Common myeloid progenitor, CD34-positive (primary cell): ENCODE measurements at regions not wholly inside any gene's neighbourhood (a gene's known extent, or its start where the extent isn't known, plus 50 kb on each side); places are given as distances from the start of the nearest gene placed in this dataset.

Source experiments
- CTCF ChIA-PET: fragments of 350-600 bp; sonication (Branson Sonifier 250); formaldehyde crosslinking; loops from one replicate; lab custom pipeline; 2021; ENCODE audit warnings: antibody characterized with exemption; lab: Charles Lee
- POLR2A ChIA-PET: fragments of 350-600 bp; sonication (Branson Sonifier 250); formaldehyde crosslinking; loops from one replicate; lab custom pipeline; 2021; ENCODE audit warnings: antibody characterized with exemption; lab: Charles Lee
- DNase-seq, 3 donors: peaks; one replicate each; pipeline versions ENCODE4 v3.0.0 to v3.0.0-alpha.2; 2013
- H3K27ac ChIP-seq, 2 experiments: 1 replicate in 1 of 2; 2 replicates in 1 of 2; pipeline ENCODE4 v1.7.0; 2013; ENCODE audit warnings: inconsistent platforms in 2 of 2, low read length in 2 of 2, mild to moderate bottlenecking in 2 of 2, low read depth in 1 of 2, moderate library complexity in 1 of 2; ENCODE audit not compliant: severe bottlenecking in 2 of 2, insufficient read depth in 1 of 2, poor library complexity in 1 of 2
- H3K27me3 ChIP-seq, 5 experiments: replicated peaks in 2 of 5; 1 replicate in 3 of 5; 2 replicates in 2 of 5; pipeline versions ENCODE4 v1.6.1 to v1.7.0; 2013; ENCODE audit warnings: low read length in 4 of 5, mild to moderate bottlenecking in 2 of 5, moderate library complexity in 2 of 5, inconsistent platforms in 1 of 5; ENCODE audit not compliant: insufficient read depth in 5 of 5, control insufficient read depth in 4 of 5
- H3K36me3 ChIP-seq, 4 experiments: 1 replicate in 2 of 4; 2 replicates in 2 of 4; pipeline versions ENCODE4 v1.6.1 to v1.7.0; 2013; ENCODE audit warnings: low read length in 3 of 4, control low read depth in 1 of 4, mild to moderate bottlenecking in 1 of 4; ENCODE audit not compliant: control insufficient read depth in 4 of 4, insufficient read depth in 4 of 4
- H3K4me1 ChIP-seq, 4 experiments: 1 replicate in 3 of 4; 2 replicates in 1 of 4; pipeline versions ENCODE4 v1.6.1 to v1.7.1; 2013; ENCODE audit warnings: low read length in 3 of 4, mild to moderate bottlenecking in 3 of 4, control low read depth in 1 of 4, inconsistent platforms in 1 of 4, moderate library complexity in 1 of 4; ENCODE audit not compliant: control insufficient read depth in 4 of 4, insufficient read depth in 4 of 4; ENCODE audit errors: control extremely low read depth in 1 of 4
- H3K4me3 ChIP-seq, 7 experiments: 1 replicate in 4 of 7; 2 replicates in 3 of 7; pipeline versions ENCODE4 v1.5.1 to v1.7.0; 2013; ENCODE audit warnings: mild to moderate bottlenecking in 7 of 7, low read length in 6 of 7, moderate library complexity in 6 of 7, inconsistent platforms in 2 of 7, low read depth in 2 of 7, control low read depth in 1 of 7; ENCODE audit not compliant: insufficient read depth in 4 of 7, control insufficient read depth in 1 of 7; ENCODE audit errors: extremely low read depth in 1 of 7
- H3K9me3 ChIP-seq, 5 experiments: 1 replicate in 4 of 5; 2 replicates in 1 of 5; pipeline versions ENCODE4 v1.6.1 to v1.7.1; 2013; ENCODE audit warnings: low read length in 4 of 5, mild to moderate bottlenecking in 2 of 5, inconsistent platforms in 1 of 5, low read depth in 1 of 5, moderate library complexity in 1 of 5; ENCODE audit not compliant: control insufficient read depth in 4 of 5, insufficient read depth in 2 of 5; ENCODE audit errors: control extremely low read depth in 1 of 5
- whole genome bisulfite sequencing: methylation state at CpG from one replicate; pipeline ENCODE4 v1.1.5; 2013; ENCODE audit not compliant: insufficient coverage; 5-methylcytosine and 5-hydroxymethylcytosine counted together

GRCh38 chr4:117447925-117448324, 362.5 kb upstream of the TRAM1L1 start:
- peak; percentile 7 to 28 (median 12) for DNase-seq
- no peak overlapping the region for H3K27ac ChIP-seq
- no peaks in the 10 kb centered on the region for H3K4me1 ChIP-seq
- POLR2A ChIA-PET = no interaction called here
- H3K36me3 ChIP-seq = no peaks in the 10 kb centered on the region
- peaks cover 0 to 5% (median 0%) of the 10 kb centered on the region in 5 experiments for H3K9me3 ChIP-seq
- 90% methylated on average over 2 of the region's 2 CpGs for WGBS
- CTCF ChIA-PET = interaction anchor here (2.3 kb wide), 1 partner anchor 13 kb away, joined by 6 read pairs; no protein-coding TSS in a partner anchor
- H3K4me3 ChIP-seq = no peak overlapping the region
- no peaks in the 10 kb centered on the region for H3K27me3 ChIP-seq

DNA sequence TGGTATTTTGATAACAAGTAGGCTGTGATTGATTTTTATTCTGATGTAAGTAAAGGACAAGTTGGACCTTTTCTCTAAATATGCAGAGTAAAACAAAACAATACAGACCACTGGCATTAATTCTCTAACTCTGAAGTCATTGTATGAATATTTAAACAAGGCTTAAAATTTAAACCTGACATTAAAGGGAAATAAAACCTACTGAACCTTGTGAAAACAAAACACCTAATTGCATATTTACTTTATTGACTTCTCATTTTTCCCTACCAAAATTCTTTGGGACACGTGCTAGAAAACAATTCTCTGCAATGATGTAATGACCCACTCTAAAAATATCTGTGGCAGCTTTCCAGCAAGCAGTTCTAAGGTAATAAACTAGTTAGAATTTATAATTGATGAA, 369.7 kb upstream of the TRAM1L1 start:
- Histone ChIP-seq H3K4me3 (no peak overlapping the region), H3K36me3 (no peaks in the 10 kb centered on the region), H3K27ac (no peak overlapping the region), H3K9me3 (no peaks in the 10 kb centered on the region), H3K4me1 (no peaks in the 10 kb centered on the region), H3K27me3 (no peaks in the 10 kb centered on the region)
- WGBS = no CpG with 5 or more reads among the region's 1 CpG
- POLR2A ChIA-PET = no interaction called here
- DNase-seq = no peak
- CTCF ChIA-PET = no interaction called here

- 97% methylated on average over 4 of the region's 5 CpGs for WGBS
- POLR2A ChIA-PET = no interaction called here
- CTCF ChIA-PET = no interaction called here
Observed at GRCh38 chr4:117466388-117466787, 381.0 kb upstream of the TRAM1L1 start.

GRCh38 chr4:117467404-117467803, 382.0 kb upstream of the TRAM1L1 start:
- ChIA-PET CTCF (no interaction called here), POLR2A (no interaction called here)

More at GRCh38 chr4:117466388-117466787, 381.0 kb upstream of the TRAM1L1 start:
- Histone ChIP-seq H3K4me1 (no peaks in the 10 kb centered on the region), H3K36me3 (no peaks in the 10 kb centered on the region), H3K4me3 (no peak overlapping the region), H3K9me3 (no peaks in the 10 kb centered on the region), H3K27ac (no peak overlapping the region), H3K27me3 (no peaks in the 10 kb centered on the region)
- DNase-seq = no peak

DNA sequence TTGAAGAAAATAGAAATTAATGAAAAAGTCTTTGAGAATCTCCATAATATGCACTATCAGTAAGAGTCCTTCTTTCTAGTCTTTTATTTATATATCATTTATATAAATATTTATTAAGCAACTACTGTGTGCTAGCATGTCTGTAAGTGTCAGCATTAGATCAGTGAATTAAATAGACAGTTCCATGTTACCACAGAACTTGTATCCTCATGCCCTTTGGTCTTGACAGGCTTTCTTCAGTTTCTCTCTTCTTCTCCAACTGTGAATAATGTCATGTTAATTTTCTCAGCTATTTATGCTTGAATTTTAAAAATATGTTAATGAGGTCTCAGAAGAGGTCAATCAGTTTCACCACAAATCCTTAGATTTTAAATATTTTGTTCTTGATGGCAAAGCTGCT, 389.6 kb upstream of the TRAM1L1 start:
- CTCF ChIA-PET = no interaction called here
- no peaks in the 10 kb centered on the region for H3K9me3 ChIP-seq
- no peak overlapping the region for H3K27ac ChIP-seq
- POLR2A ChIA-PET = no interaction called here
- no peaks in the 10 kb centered on the region for H3K4me1 ChIP-seq
- H3K27me3 ChIP-seq = no peaks in the 10 kb centered on the region
- no peaks in the 10 kb centered on the region for H3K36me3 ChIP-seq
- H3K4me3 ChIP-seq = no peak overlapping the region
- no peak for DNase-seq

More at GRCh38 chr4:117467404-117467803, 382.0 kb upstream of the TRAM1L1 start:
- Histone ChIP-seq H3K27ac (no peak overlapping the region), H3K4me3 (no peak overlapping the region), H3K36me3 (no peaks in the 10 kb centered on the region), H3K27me3 (no peaks in the 10 kb centered on the region), H3K9me3 (no peaks in the 10 kb centered on the region), H3K4me1 (no peaks in the 10 kb centered on the region)
- 80% methylated on average over 1 of the region's 2 CpGs for WGBS
- DNase-seq = no peak

DNA sequence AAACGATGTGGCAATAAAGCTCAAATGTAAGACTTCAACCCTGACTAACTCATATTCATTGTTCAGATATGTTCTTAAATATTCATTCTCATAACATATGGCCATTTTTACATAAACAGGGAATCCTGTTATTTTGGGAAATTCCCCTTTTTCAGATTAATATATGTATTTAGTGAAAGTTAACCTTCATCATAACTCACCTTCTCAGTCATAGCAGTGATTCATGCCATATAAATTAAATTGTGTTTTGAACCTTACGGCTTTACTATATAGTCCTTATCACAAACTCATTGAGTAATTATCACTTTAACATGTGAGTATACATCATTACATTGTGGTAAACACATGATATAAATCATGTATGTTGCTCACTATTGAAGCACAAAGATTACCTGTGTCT, 392.5 kb upstream of the TRAM1L1 start:
- Histone ChIP-seq H3K4me1 (no peaks in the 10 kb centered on the region), H3K4me3 (no peak overlapping the region), H3K27ac (no peak overlapping the region), H3K27me3 (no peaks in the 10 kb centered on the region), H3K36me3 (no peaks in the 10 kb centered on the region), H3K9me3 (no peaks in the 10 kb centered on the region)
- CTCF ChIA-PET = no interaction called here
- DNase-seq = no peak
- 78% methylated on average over 1 of the region's 2 CpGs for WGBS
- POLR2A ChIA-PET = no interaction called here

DNA sequence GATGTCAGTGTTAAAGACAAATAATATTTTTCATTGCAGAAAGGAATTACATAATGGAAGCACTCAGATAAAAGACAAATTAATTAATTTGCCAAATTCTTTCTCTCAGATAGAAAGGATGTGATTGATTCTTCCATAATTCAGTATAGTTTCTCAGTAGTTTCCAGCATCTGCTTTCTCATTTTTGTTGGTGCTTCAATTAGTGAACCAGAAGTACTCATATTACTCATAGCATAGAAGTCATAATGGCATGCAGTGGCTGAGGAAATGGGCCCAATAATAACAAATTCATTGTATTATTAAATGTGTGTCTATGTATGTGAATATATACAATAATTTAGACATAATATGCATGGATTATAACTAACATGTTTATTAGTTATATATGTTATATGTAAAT, 393.3 kb upstream of the TRAM1L1 start:
- no peaks in the 10 kb centered on the region for H3K9me3 ChIP-seq
- POLR2A ChIA-PET = no interaction called here
- H3K27ac ChIP-seq = no peak overlapping the region

More for the DNA sequence above, 393.3 kb upstream of the TRAM1L1 start:
- no peaks in the 10 kb centered on the region for H3K27me3 ChIP-seq
- CTCF ChIA-PET = no interaction called here
- no peak overlapping the region for H3K4me3 ChIP-seq
- H3K4me1 ChIP-seq = no peaks in the 10 kb centered on the region
- H3K36me3 ChIP-seq = no peaks in the 10 kb centered on the region
- no peak for DNase-seq
